ENCODE measurements at regions not wholly inside any gene's neighbourhood (a gene's known extent, or its start where the extent isn't known, plus 50 kb on each side); places are given as distances from the start of the nearest gene placed in this dataset.

DNA sequence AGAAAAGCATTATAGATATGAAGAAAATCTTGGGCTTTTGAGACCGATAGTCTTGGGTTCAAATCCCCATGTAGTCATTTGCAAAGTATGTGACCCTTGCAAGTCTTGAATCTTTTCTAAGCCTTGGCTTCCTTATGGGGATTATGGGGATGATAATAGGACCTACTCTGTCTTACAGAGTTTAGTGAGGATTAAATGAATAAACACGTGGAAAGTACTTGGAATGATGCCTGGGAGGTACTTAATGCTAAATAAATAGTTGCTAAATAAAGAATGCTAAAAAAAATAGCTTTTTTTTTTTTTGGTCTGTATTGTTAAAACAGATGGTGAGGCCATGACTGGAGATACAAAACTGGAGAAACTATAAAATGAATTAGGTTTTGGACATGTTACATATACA, 292.7 kb downstream of the GPAT3 start:
- FAIRE-seq = no peak
- no peaks in the 10 kb centered on the region for H3K9me3 ChIP-seq (ENCODE audit: control insufficient read depth in 2 of 3, insufficient read depth in 1 of 3, low read length in 3 of 3)
- DNase-seq = no peak
- H3K27ac ChIP-seq (ENCODE audit: low read depth in 2 of 2, low read length in 2 of 2) = no peak overlapping the region
- intact Hi-C loops (cut with DNase I) = no loop called here
- TF ChIP-seq, protein P1, sequence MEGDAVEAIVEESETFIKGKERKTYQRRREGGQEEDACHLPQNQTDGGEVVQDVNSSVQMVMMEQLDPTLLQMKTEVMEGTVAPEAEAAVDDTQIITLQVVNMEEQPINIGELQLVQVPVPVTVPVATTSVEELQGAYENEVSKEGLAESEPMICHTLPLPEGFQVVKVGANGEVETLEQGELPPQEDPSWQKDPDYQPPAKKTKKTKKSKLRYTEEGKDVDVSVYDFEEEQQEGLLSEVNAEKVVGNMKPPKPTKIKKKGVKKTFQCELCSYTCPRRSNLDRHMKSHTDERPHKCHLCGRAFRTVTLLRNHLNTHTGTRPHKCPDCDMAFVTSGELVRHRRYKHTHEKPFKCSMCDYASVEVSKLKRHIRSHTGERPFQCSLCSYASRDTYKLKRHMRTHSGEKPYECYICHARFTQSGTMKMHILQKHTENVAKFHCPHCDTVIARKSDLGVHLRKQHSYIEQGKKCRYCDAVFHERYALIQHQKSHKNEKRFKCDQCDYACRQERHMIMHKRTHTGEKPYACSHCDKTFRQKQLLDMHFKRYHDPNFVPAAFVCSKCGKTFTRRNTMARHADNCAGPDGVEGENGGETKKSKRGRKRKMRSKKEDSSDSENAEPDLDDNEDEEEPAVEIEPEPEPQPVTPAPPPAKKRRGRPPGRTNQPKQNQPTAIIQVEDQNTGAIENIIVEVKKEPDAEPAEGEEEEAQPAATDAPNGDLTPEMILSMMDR (IDR thresholded peaks at IDR 0.05; ENCODE audit: borderline replicate concordance, extremely low read depth, insufficient read depth) = no peak
- no peaks in the 10 kb centered on the region for H3K27me3 ChIP-seq (ENCODE audit: control insufficient read depth, insufficient read depth, low read length)
- H3K9ac ChIP-seq (ENCODE audit: low read length in 3 of 3) = no peak overlapping the region
- no peaks in the 10 kb centered on the region for H3K36me3 ChIP-seq (ENCODE audit: control insufficient read depth in 2 of 3, insufficient read depth in 3 of 3, low read length in 3 of 3)
- no peak overlapping the region for H3K4me3 ChIP-seq (ENCODE audit: low read length in 3 of 3)
- no peaks in the 10 kb centered on the region for H3K4me1 ChIP-seq (ENCODE audit: control insufficient read depth in 2 of 3, insufficient read depth in 2 of 3, low read depth in 1 of 3, low read length in 3 of 3)

DNA sequence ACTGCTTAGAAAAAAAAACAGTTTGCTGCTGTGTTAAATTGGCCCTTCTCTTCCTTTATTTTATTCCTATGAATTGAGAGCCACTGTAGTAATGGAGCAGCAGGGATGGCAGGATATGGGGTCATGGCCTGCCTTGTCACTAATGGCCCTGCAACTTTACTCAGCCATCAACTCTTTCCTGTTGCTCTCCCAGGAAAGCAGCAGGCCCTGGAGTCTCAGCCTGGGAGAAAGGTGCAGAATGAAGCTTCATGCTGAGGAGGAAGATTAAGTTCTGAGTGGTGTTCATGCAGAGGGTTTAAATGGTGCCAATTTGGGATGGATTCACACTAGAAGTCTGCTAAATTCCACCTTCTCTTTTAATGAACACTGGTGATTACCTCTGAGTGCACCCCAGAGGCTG, 285.6 kb downstream of the GPAT3 start:
- Histone ChIP-seq H3K36me3 (ENCODE audit: control insufficient read depth in 2 of 3, insufficient read depth in 3 of 3, low read length in 3 of 3) (no peaks in the 10 kb centered on the region), H3K27me3 (ENCODE audit: control insufficient read depth, insufficient read depth, low read length) (no peaks in the 10 kb centered on the region), H3K9me3 (ENCODE audit: control insufficient read depth in 2 of 3, insufficient read depth in 1 of 3, low read length in 3 of 3) (peaks cover 0 to 7% (median 0%) of the 10 kb centered on the region in 3 donors), H3K27ac (ENCODE audit: low read depth in 2 of 2, low read length in 2 of 2) (no peak overlapping the region), H3K9ac (ENCODE audit: low read length in 3 of 3) (no peak overlapping the region), H3K4me3 (ENCODE audit: low read length in 3 of 3) (no peak overlapping the region), H3K4me1 (ENCODE audit: control insufficient read depth in 2 of 3, insufficient read depth in 2 of 3, low read depth in 1 of 3, low read length in 3 of 3) (no peaks in the 10 kb centered on the region)
- no peak for FAIRE-seq
- DNase-seq = no peak
- TF ChIP-seq, protein P1 (IDR thresholded peaks at IDR 0.05; ENCODE audit: borderline replicate concordance, extremely low read depth, insufficient read depth) = no peak
- intact Hi-C loops (cut with DNase I) = no loop called here

DNA sequence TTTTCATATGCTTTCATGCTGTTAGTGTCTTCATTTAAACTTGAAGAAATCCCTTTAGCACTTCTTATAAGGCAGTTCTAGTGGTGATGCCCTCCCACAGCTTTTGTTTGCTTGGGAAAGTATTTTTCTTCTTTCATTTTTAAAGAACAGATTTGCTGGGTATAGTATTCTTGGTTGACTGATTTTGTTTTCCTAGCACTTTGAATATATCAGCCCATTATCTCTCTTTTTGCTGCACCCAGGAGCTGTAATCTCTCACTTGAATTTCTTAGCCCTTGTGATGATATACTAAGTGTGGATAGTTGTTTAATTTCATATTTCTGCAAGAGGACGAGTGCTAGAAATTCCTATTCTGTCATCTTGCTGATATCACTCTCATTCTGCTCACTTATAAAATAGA, 283.7 kb downstream of the GPAT3 start:
- DNase-seq (no peak), FAIRE-seq (no peak)
- no peaks in the 10 kb centered on the region for H3K27me3 ChIP-seq (ENCODE audit: control insufficient read depth, insufficient read depth, low read length)
- TF ChIP-seq, protein P1 (IDR thresholded peaks at IDR 0.05; ENCODE audit: borderline replicate concordance, extremely low read depth, insufficient read depth) = no peak
- H3K9me3 ChIP-seq (ENCODE audit: control insufficient read depth in 2 of 3, insufficient read depth in 1 of 3, low read length in 3 of 3) = peaks cover 0 to 7% (median 0%) of the 10 kb centered on the region in 3 donors
- H3K27ac ChIP-seq (ENCODE audit: low read depth in 2 of 2, low read length in 2 of 2) = no peak overlapping the region
- intact Hi-C loops (cut with DNase I) = no loop called here
- H3K4me3 ChIP-seq (ENCODE audit: low read length in 3 of 3) = no peak overlapping the region
- no peaks in the 10 kb centered on the region for H3K4me1 ChIP-seq (ENCODE audit: control insufficient read depth in 2 of 3, insufficient read depth in 2 of 3, low read depth in 1 of 3, low read length in 3 of 3)
- H3K36me3 ChIP-seq (ENCODE audit: control insufficient read depth in 2 of 3, insufficient read depth in 3 of 3, low read length in 3 of 3) = no peaks in the 10 kb centered on the region
- H3K9ac ChIP-seq (ENCODE audit: low read length in 3 of 3) = no peak overlapping the region

DNA sequence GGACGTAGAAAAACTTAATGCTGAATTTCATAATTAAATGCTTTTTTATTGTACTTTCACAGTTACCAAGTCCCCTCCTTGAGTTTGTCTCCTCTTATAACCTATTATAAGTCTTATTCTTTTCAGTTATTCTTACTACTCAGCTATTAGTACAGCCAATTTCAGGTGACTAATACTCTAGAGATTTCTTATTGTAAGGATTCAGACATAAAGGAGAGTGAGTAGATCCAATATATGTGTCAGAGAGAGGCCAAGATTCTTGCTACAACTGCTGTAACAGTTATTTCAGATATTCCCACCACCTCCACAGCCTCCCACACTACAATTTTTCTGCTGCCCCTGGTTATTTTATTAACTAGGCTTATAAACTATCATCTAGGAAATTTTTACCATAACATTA, 274.5 kb downstream of the GPAT3 start:
- intact Hi-C loops (cut with DNase I) = no loop called here
- Histone ChIP-seq H3K27ac (ENCODE audit: low read depth in 2 of 2, low read length in 2 of 2) (no peak overlapping the region), H3K4me1 (ENCODE audit: control insufficient read depth in 2 of 3, insufficient read depth in 2 of 3, low read depth in 1 of 3, low read length in 3 of 3) (no peaks in the 10 kb centered on the region), H3K27me3 (ENCODE audit: control insufficient read depth, insufficient read depth, low read length) (no peaks in the 10 kb centered on the region), H3K4me3 (ENCODE audit: low read length in 3 of 3) (no peak overlapping the region), H3K9ac (ENCODE audit: low read length in 3 of 3) (no peak overlapping the region), H3K9me3 (ENCODE audit: control insufficient read depth in 2 of 3, insufficient read depth in 1 of 3, low read length in 3 of 3) (no peaks in the 10 kb centered on the region), H3K36me3 (ENCODE audit: control insufficient read depth in 2 of 3, insufficient read depth in 3 of 3, low read length in 3 of 3) (no peaks in the 10 kb centered on the region)
- DNase-seq (no peak), FAIRE-seq (no peak)
- TF ChIP-seq, protein P1 (IDR thresholded peaks at IDR 0.05; ENCODE audit: borderline replicate concordance, extremely low read depth, insufficient read depth) = no peak
